Loucy (cell line): ENCODE measurements at regions not wholly inside any gene's neighbourhood (a gene's known extent, or its start where the extent isn't known, plus 50 kb on each side); places are given as distances from the start of the nearest gene placed in this dataset.

Experiments
- H2AFZ ChIP-seq: fragments of 200-600 bp; sonication (generic); 2 replicates; pipeline ENCODE4 v1.6.0; 2016; ENCODE audit warnings: antibody characterized with exemption, mild to moderate bottlenecking, low read length, moderate library complexity
- H3F3A ChIP-seq: fragments of 200-600 bp; 2 replicates; pipeline ENCODE4 v1.6.0; 2016; ENCODE audit warnings: antibody characterized with exemption, low read depth, mild to moderate bottlenecking
- H3K27me3 ChIP-seq: fragments of 200-600 bp; sonication (generic); 2 replicates; pipeline ENCODE4 v1.6.1; 2014; ENCODE audit warnings: low read length, mild to moderate bottlenecking; ENCODE audit not compliant: insufficient read depth, poor library complexity, severe bottlenecking
- H3K36me3 ChIP-seq: fragments of 200-600 bp; sonication (generic); 2 replicates; pipeline ENCODE4 v1.6.1; 2016; ENCODE audit warnings: low read length; ENCODE audit not compliant: insufficient read depth
- H3K4me1 ChIP-seq: fragments of 200-600 bp; sonication (generic); 2 replicates; pipeline ENCODE4 v1.5.1; 2014; ENCODE audit warnings: low read length, mild to moderate bottlenecking; ENCODE audit not compliant: insufficient read depth, poor library complexity, severe bottlenecking
- H3K4me2 ChIP-seq: fragments of 200-600 bp; sonication (generic); 2 replicates; pipeline ENCODE4 v1.6.0; 2014; ENCODE audit warnings: antibody characterized with exemption, low read length, low read depth, mild to moderate bottlenecking; ENCODE audit not compliant: poor library complexity, severe bottlenecking
- H3K4me3 ChIP-seq: fragments of 200-600 bp; sonication (generic); 2 replicates; pipeline ENCODE4 v1.5.1; 2014; ENCODE audit warnings: low read length, mild to moderate bottlenecking, mixed read lengths; ENCODE audit not compliant: poor library complexity, severe bottlenecking
- H3K79me2 ChIP-seq: fragments of 200-600 bp; sonication (generic); 2 replicates; pipeline ENCODE4 v1.6.1; 2014; ENCODE audit warnings: low read length; ENCODE audit not compliant: insufficient read depth
- H3K9ac ChIP-seq: fragments of 200-600 bp; sonication (generic); 2 replicates; pipeline ENCODE4 v1.6.0; 2014; ENCODE audit warnings: mild to moderate bottlenecking, low read depth, low read length, moderate library complexity; ENCODE audit not compliant: poor library complexity, severe bottlenecking
- H3K9me2 ChIP-seq: fragments of 200-600 bp; sonication (generic); replicated peaks from 2 replicates; pipeline ENCODE4 v1.6.1; 2016; ENCODE audit warnings: low read depth, low read length, mixed read lengths
- H3K9me3 ChIP-seq: fragments of 200-600 bp; sonication (generic); 2 replicates; pipeline ENCODE4 v1.6.1; 2014; ENCODE audit warnings: mild to moderate bottlenecking, antibody characterized with exemption, low read length, low read depth; ENCODE audit not compliant: insufficient read depth
- H4K20me1 ChIP-seq: fragments of 200-600 bp; sonication (generic); 2 replicates; pipeline ENCODE4 v1.6.0; 2014; ENCODE audit warnings: antibody characterized with exemption, low read length, mild to moderate bottlenecking; ENCODE audit not compliant: insufficient read depth, poor library complexity, severe bottlenecking
- CTCF ChIP-seq: fragments of 200-600 bp; sonication (generic); conservative IDR thresholded peaks from 2 replicates; pipeline ENCODE4 v1.5.1; 2014; ENCODE audit warnings: mild to moderate bottlenecking, antibody characterized with exemption, low read length
- EZH2phosphoT487 ChIP-seq: fragments of 200-600 bp; IDR thresholded peaks from 2 replicates; pipeline ENCODE4 v1.6.1; 2018; ENCODE audit warnings: antibody characterized with exemption, mild to moderate bottlenecking, moderate library complexity, borderline replicate concordance

DNA sequence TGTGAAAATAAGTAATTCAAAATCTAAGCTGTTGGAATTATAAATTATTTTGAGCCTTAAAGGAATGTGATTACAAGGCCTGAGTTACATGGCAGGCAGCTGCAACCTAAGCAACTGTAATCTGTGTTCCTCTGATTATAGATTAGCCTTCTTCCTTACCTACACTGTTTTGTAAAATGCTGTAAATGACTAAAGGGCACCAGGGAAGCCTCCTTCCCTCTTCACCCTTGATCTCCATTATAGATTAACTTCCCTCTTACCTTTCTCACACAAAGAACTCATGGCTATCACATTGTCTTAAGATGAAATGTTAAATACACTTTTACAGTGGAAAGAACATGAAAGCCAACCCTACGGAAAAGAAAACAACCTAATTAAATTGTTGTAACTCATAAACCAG lies 423.7 kb upstream of the KLF12 start:
- H3K9ac ChIP-seq, result no peak overlapping the region
- TF ChIP-seq EZH2phosphoT487 (no peak), CTCF (no peak)
- no peaks in the 10 kb centered on the region for H4K20me1 ChIP-seq
- H3K36me3 ChIP-seq, result no peaks in the 10 kb centered on the region
- H3K4me3 ChIP-seq, result no peak overlapping the region
- no peak overlapping the region for H3K4me2 ChIP-seq
- no peaks in the 10 kb centered on the region for H3F3A ChIP-seq
- no peaks in the 10 kb centered on the region for H3K9me2 ChIP-seq
- H3K79me2 ChIP-seq, result no peaks in the 10 kb centered on the region
- H3K9me3 ChIP-seq, result no peaks in the 10 kb centered on the region
- no peaks in the 10 kb centered on the region for H3K4me1 ChIP-seq
- H2AFZ ChIP-seq, result no peak overlapping the region
- no peaks in the 10 kb centered on the region for H3K27me3 ChIP-seq

- Histone ChIP-seq H3K9me2 (no peaks in the 10 kb centered on the region), H2AFZ (no peak overlapping the region), H3K4me2 (no peak overlapping the region), H3K27me3 (no peaks in the 10 kb centered on the region), H3K36me3 (no peaks in the 10 kb centered on the region), H3K4me3 (no peak overlapping the region), H3K9me3 (no peaks in the 10 kb centered on the region), H4K20me1 (no peaks in the 10 kb centered on the region), H3K9ac (no peak overlapping the region), H3K79me2 (no peaks in the 10 kb centered on the region), H3F3A (no peaks in the 10 kb centered on the region), H3K4me1 (no peaks in the 10 kb centered on the region)
- TF ChIP-seq EZH2phosphoT487 (no peak), CTCF (no peak)
These were observed 421.6 kb upstream of the KLF12 start for GRCh38 chr13:74555651-74556420.

DNA sequence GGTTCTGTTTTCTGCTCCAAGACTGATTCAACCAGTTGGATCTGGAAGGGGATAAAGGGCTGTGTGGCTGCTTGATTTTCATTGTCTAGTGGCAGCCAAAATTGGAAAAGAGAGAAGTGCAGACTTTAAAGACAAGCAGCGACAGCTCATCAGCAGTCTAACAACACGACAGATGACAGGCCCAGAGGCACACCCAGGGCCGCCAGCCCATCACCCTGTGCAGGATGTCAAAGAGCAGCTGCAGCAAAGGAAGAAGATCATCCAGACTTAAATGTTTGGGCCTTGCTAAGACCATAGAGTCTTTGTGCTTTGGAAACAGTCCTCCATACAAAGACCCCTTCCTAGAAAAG lies 421.0 kb upstream of the KLF12 start:
- no peaks in the 10 kb centered on the region for H3F3A ChIP-seq
- TF ChIP-seq EZH2phosphoT487 (no peak), CTCF (no peak)

More for the DNA sequence above, 421.0 kb upstream of the KLF12 start:
- Histone ChIP-seq H3K9ac (no peak overlapping the region), H4K20me1 (no peaks in the 10 kb centered on the region), H3K27me3 (no peaks in the 10 kb centered on the region), H3K4me2 (no peak overlapping the region), H3K9me3 (no peaks in the 10 kb centered on the region), H3K4me3 (no peak overlapping the region), H3K4me1 (no peaks in the 10 kb centered on the region), H3K36me3 (no peaks in the 10 kb centered on the region), H3K79me2 (no peaks in the 10 kb centered on the region), H2AFZ (no peak overlapping the region), H3K9me2 (no peaks in the 10 kb centered on the region)
